Breast epithelium (tissue), 3 donors: ENCODE measurements at regions not wholly inside any gene's neighbourhood (a gene's known extent, or its start where the extent isn't known, plus 50 kb on each side); places are given as distances from the start of the nearest gene placed in this dataset.

Source experiments
- CTCF ChIP-seq, 3 donors: fragments of 450-650 bp; IDR thresholded peaks; one replicate each; pipeline ENCODE4 v1.5.1; 2016 to 2017; ENCODE audit warnings: antibody characterized with exemption in 3 of 3, mild to moderate bottlenecking in 3 of 3, moderate library complexity in 3 of 3
- POLR2AphosphoS5 ChIP-seq, 3 donors: sonication (generic); formaldehyde crosslinking; IDR thresholded peaks; one replicate each; pipeline ENCODE4 v1.6.1; 2017; ENCODE audit warnings: antibody characterized with exemption in 3 of 3

GRCh38 chr20:23199356-23199755 lies 113.2 kb upstream of the CD93 start:
- TF ChIP-seq CTCF (IDR thresholded peaks at IDR 0.05) (no peak), POLR2AphosphoS5 (IDR thresholded peaks at IDR 0.05) (no peak)
